ENCODE measurements at regions not wholly inside any gene's neighbourhood (a gene's known extent, or its start where the extent isn't known, plus 50 kb on each side); places are given as distances from the start of the nearest gene placed in this dataset.
A peak's percentile ranks its signal among the peaks of the same experiment; 100 is the strongest.

DNA sequence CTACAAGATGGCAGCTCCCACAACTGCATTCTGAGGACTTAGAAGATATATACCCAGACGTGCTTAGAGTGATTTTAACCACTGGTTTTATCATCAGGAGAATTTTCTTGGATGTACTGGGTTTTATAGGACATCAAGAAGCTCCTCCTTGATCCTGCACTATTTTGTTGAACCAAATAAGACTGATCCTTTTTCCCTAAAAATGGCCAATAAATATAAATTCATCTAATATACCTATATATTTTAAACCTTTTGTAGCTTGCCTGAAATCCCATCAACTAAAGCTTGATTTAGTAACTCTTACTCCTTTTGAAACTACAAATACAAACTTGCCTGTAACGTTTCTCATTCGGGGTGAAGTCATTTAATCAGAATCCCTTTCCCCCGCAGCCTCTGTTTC is 849.4 kb upstream of the ADAMTS5 start:
- TF ChIP-seq CTCF (IDR thresholded peaks at IDR 0.05; ENCODE audit: extremely low read depth, low read depth, low read length), result no peak
- no peak overlapping the region for H3K27ac ChIP-seq (ENCODE audit: low read depth, low read length)
- peaks cover 12% of the 10 kb centered on the region for H3K4me1 ChIP-seq (ENCODE audit: insufficient read depth, low read length)
- no peaks in the 10 kb centered on the region for H3K36me3 ChIP-seq (ENCODE audit: insufficient read depth, low read length)
- no peaks in the 10 kb centered on the region for H3K9me3 ChIP-seq (ENCODE audit: low read depth, low read length)
- H2AFZ ChIP-seq (ENCODE audit: low read length), result peak overlapping the region; percentile 71
- no peaks in the 10 kb centered on the region for H3K27me3 ChIP-seq (ENCODE audit: insufficient read depth, low read length)
- no peaks in the 10 kb centered on the region for H4K20me1 ChIP-seq (ENCODE audit: insufficient read depth, low read length)
- DNase-seq (ENCODE audit: insufficient read length, low spot score, missing footprints), result no peak
- no peak overlapping the region for H3K4me3 ChIP-seq (ENCODE audit: insufficient read depth, low read length)
- H3K4me2 ChIP-seq (ENCODE audit: insufficient read depth, low read length), result no peak overlapping the region
- H3K79me2 ChIP-seq (ENCODE audit: insufficient read depth, low read length), result no peaks in the 10 kb centered on the region

- Histone ChIP-seq H3K27ac (ENCODE audit: low read depth, low read length) (no peak overlapping the region), H3K4me1 (ENCODE audit: insufficient read depth, low read length) (peaks cover 12% of the 10 kb centered on the region), H3K79me2 (ENCODE audit: insufficient read depth, low read length) (no peaks in the 10 kb centered on the region), H4K20me1 (ENCODE audit: insufficient read depth, low read length) (no peaks in the 10 kb centered on the region), H2AFZ (ENCODE audit: low read length) (peak overlapping the region; percentile 91), H3K4me2 (ENCODE audit: insufficient read depth, low read length) (peak overlapping the region; percentile 78), H3K9me3 (ENCODE audit: low read depth, low read length) (no peaks in the 10 kb centered on the region), H3K36me3 (ENCODE audit: insufficient read depth, low read length) (no peaks in the 10 kb centered on the region), H3K27me3 (ENCODE audit: insufficient read depth, low read length) (no peaks in the 10 kb centered on the region), H3K4me3 (ENCODE audit: insufficient read depth, low read length) (no peak overlapping the region)
- no peak for DNase-seq (ENCODE audit: insufficient read length, low spot score, missing footprints)
- TF ChIP-seq CTCF (IDR thresholded peaks at IDR 0.05; ENCODE audit: extremely low read depth, low read depth, low read length), result no peak
These were observed 847.3 kb upstream of the ADAMTS5 start for GRCh38 chr21:27814226-27814625.

- Histone ChIP-seq H3K4me3 (ENCODE audit: insufficient read depth, low read length) (peak overlapping the region; percentile 52), H3K9me3 (ENCODE audit: low read depth, low read length) (no peaks in the 10 kb centered on the region), H3K27ac (ENCODE audit: low read depth, low read length) (peak overlapping the region; percentile 28), H3K4me2 (ENCODE audit: insufficient read depth, low read length) (peak overlapping the region; percentile 78), H3K36me3 (ENCODE audit: insufficient read depth, low read length) (no peaks in the 10 kb centered on the region), H3K4me1 (ENCODE audit: insufficient read depth, low read length) (peaks cover 8% of the 10 kb centered on the region), H2AFZ (ENCODE audit: low read length) (peak overlapping the region; percentile 91), H3K79me2 (ENCODE audit: insufficient read depth, low read length) (no peaks in the 10 kb centered on the region), H3K27me3 (ENCODE audit: insufficient read depth, low read length) (no peaks in the 10 kb centered on the region), H4K20me1 (ENCODE audit: insufficient read depth, low read length) (no peaks in the 10 kb centered on the region)
- no peak for TF ChIP-seq CTCF (IDR thresholded peaks at IDR 0.05; ENCODE audit: extremely low read depth, low read depth, low read length)
- DNase-seq (ENCODE audit: insufficient read length, low spot score, missing footprints), result no peak
These were observed 846.9 kb upstream of the ADAMTS5 start for GRCh38 chr21:27813750-27814149.

- TF ChIP-seq CTCF (IDR thresholded peaks at IDR 0.05; ENCODE audit: extremely low read depth, low read depth, low read length), result no peak
- H3K4me2 ChIP-seq (ENCODE audit: insufficient read depth, low read length), result peak overlapping the region; percentile 78
- DNase-seq (ENCODE audit: insufficient read length, low spot score, missing footprints), result no peak
These were observed 846.5 kb upstream of the ADAMTS5 start for GRCh38 chr21:27813344-27813743.

More at GRCh38 chr21:27813344-27813743, 846.5 kb upstream of the ADAMTS5 start:
- Histone ChIP-seq H3K79me2 (ENCODE audit: insufficient read depth, low read length) (no peaks in the 10 kb centered on the region), H3K27ac (ENCODE audit: low read depth, low read length) (peak overlapping the region; percentile 28), H3K9me3 (ENCODE audit: low read depth, low read length) (no peaks in the 10 kb centered on the region), H2AFZ (ENCODE audit: low read length) (peak overlapping the region; percentile 91), H4K20me1 (ENCODE audit: insufficient read depth, low read length) (no peaks in the 10 kb centered on the region), H3K27me3 (ENCODE audit: insufficient read depth, low read length) (no peaks in the 10 kb centered on the region), H3K36me3 (ENCODE audit: insufficient read depth, low read length) (no peaks in the 10 kb centered on the region), H3K4me1 (ENCODE audit: insufficient read depth, low read length) (peaks cover 8% of the 10 kb centered on the region), H3K4me3 (ENCODE audit: insufficient read depth, low read length) (peak overlapping the region; percentile 52)

Measured in osteoblast (primary cell).